ENCODE measurements at regions not wholly inside any gene's neighbourhood (a gene's known extent, or its start where the extent isn't known, plus 50 kb on each side); places are given as distances from the start of the nearest gene placed in this dataset.
"Not testable (repeated sequence)": the region's sequence is repeated elsewhere in the genome, so short reads cannot be mapped to it uniquely, and the experiment has no call there.

DNA sequence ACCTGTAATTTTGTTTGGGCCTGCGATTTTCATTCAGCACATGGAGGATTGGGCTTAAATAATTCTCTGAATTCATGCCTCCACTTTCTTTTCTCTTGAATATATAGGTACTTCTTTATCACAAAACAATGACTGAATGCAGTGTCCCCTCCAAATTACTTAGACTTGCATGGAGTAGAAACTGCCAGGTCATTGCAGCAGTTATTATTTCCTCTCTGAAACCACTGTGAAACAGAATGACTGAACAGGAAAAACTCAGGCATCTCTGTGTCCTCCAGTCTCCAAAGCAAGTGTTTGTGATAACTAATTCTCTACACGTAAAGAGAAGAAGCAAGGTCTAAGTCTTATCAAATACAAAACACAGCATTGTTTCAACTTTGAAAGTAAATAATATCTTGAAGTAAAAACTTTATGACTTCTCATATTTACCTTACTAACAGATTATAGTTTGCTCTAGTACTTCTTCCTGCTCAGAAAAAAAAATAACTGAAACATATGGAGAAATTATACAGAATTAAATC lies 144.5 kb upstream of the DIAPH2 start:
- DNase-seq = peak; percentile 1

DNA sequence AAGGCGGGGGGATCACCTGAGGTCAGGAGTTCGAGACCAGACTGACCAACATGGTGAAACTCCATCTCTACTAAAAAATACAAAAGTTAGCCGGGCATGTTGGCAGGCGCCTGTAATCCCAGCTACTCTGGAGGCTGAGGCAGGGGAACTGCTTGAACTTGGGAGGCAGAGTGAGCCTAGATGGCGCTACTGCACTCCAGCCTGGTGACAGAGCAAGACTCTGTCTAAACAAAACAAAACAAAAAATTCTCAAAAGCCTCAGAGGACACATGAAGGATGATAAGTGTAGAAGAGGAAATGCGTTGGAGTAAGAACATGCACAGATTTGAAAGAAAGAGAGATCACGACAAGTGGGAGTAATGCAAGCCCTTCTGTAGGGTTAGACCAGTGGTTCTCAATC lies 138.4 kb upstream of the DIAPH2 start:
- peak; percentile 0 for DNase-seq

DNA sequence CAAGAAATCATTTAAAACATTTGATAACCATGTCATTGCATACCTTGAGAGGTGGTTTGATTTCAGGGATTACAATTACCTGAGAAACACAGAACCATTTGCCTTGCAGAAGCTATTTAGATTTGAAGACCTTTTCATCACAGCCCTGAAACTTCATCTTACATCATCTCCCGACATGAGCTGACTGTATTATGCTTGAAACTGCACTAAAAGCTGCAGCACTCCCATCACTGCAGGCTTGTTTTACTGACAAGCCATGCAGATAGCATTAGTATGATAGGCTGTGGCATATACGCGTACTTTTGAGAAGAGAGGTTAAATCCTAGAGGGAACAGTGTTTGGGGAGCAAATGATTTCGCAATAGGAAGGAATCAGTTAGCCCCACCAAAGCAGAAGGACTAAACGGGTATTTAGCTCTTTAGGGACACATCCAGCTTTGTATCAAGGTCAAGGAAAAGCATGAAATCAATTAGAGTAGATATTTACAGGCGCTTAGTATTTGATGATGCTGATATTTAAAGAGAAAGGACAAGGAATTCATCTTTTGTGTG lies 133.2 kb upstream of the DIAPH2 start:
- DNase-seq = no peak

DNA sequence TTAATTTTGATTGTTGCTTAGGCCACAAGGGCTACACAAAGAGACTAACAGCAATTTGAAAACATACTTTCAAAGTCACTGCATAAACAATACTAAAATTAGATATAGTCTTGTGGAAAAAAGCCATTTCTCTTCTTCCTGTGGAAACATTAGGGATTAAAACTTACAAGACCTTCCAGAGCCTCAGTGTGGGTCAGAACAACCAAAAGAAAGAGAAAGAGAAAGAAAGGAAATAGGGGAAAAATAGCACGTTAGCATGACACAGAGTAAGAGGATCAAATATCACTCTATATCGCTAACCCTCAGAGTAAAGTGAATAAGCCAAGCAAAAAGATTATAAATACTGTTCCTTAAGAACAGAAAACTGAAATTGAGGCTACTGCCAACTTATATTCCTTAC lies 127.8 kb upstream of the DIAPH2 start:
- DNase-seq = no peak

DNA sequence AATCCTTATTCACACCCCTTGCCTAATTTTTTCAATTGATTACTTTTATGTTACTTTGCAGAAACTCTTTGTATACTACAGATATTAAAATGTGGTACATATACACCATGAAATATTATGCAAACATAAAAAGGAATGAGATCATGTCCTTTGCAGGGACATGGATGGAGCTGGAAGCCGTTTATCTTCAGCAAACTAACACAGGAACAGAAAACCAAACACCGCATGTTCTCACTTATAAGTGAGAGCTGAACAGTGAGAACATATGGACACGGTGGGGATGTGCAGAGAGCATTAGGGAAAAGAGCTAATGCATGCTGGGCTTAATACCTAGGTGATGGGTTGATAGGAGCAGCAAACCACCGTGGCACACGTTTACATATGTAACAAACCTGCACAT lies 123.5 kb upstream of the DIAPH2 start:
- DNase-seq = not testable (repeated sequence)

GRCh38 chrX:96563646-96564045 lies 121.0 kb upstream of the DIAPH2 start:
- DNase-seq = no peak

DNA sequence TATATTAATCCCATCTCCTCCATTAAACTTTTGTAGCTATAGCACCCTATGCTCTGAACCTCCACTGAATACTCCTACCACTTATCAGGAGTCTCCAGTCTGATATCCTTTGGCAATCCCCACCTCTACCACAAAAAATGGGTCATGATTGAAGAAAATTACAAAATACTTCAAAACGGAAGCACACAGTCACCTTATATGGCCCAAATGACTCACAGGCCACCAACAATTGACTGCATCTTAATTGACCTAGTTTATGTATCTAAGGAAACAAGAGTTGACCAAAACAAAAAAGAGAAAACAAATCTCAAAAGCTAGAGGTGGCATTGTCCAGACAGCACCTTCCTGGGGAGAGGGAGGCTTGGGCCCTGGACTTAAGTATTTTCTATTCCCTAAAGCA lies 120.0 kb upstream of the DIAPH2 start:
- peak; percentile 43 for DNase-seq

DNA sequence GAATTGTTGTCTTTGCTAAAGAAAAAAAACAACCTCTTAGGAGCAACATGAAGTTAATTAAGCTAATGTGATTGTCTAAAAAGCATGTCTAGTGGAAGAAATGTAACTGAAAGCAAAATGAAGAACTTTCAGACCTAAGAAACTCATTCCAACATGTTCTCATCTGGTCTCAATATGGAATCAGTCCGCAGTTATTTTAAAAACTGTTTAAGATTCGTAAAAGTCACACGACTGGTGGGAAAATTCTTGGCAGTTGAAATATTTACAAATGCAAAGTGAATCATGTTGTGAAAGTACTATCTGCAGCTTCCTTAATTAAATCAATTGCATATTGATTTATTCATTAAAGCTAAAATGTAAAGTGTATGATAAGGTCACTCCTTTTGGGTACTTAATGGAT lies 117.8 kb upstream of the DIAPH2 start:
- no peak for DNase-seq

DNA sequence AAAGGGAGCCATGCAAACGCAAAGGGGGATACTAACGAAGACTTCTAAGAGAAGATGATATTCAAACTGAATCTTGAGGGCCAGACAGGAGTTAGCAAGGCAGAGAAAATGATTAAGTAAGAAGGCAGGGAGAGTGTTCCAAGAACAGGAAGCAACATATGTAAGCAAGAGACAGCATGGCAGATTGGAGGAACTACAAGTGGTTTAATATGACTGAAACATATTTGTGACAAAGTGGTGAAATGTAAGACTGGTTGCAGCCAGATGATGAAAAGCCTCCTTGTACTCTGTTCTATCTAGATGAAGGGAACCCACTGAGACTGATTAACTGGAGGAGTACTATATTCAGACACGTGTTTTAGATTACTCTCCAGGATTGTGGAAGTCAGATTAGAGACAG lies 116.6 kb upstream of the DIAPH2 start:
- no peak for DNase-seq

GRCh38 chrX:96569034-96569433 lies 115.6 kb upstream of the DIAPH2 start:
- no peak for DNase-seq

DNA sequence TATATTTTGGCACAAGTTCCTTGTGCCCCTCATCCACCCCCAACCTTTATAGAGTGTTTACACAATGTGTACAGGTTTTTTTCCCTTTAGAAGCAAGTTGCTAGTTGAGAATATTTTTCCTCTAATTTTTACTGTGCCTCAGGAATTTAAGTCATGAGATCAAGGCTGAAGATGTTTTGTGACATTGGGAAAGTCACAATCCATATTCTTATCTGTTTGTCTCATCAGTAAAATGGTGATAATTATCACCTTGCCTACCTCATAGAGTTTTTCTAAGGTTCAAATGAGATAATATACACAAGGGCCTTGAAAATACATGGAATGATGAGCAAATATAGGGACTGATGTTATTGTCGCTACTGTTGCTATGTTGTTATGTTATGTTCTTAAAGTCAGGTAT lies 109.6 kb upstream of the DIAPH2 start:
- DNase-seq = no peak

DNA sequence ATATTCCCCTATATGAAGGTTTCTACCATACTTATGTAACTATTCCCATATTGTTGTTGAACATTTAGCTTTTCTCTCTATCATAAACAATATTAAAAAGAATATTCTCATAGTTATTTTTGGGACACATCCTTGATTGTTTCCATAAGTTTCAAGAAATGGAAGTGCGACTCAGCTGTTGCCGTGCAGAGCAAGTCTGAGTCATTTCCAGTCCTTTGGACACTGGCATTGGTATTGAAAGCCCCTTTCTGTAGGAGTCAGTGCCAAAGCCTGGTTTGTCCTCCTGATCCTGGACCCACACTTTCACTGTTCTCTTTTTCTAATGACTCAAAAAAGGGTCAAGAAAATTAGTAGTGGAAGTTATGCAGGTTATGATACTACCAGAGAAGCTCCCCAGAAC lies 108.3 kb upstream of the DIAPH2 start:
- DNase-seq = peak; percentile 72

DNA sequence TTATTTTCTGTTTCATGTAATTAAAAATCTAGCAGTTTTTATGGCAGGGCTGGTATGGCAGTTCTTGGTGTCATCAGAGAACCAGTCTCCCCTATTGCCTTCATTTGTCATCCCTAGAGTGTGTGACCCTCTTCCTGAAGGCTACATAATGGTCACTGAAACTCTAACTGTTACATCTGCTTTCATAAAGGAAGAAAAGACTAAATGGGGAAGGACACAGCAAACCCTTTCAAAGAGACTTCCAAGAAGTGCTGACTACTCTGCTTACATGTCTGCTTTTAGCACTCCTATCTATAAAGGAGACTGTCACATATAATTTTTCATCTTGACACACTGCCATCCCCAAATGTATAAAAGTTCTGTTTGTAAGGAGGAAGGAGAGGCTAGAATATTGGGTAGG lies 105.9 kb upstream of the DIAPH2 start:
- no peak for DNase-seq

DNA sequence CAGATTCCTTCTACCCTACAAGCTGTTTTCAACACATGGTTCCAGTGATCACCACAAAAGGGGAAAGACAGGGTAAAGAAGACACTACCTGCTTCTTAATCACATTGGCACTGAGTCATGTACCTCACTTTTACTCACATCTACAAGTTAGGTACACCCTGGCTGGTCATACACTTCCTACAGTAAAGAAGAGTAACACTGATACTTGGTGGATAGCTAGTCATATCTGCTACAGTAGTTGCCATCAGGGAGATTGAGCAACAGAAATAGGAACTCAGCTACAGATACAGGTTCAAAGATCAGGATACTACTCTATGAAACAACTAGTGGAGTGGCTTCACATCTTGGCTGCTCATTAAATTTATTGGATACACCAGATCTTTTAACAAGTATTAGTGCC lies 105.4 kb upstream of the DIAPH2 start:
- DNase-seq = no peak

- no peak for DNase-seq
Measured at GRCh38 chrX:96590403-96590802, 94.2 kb upstream of the DIAPH2 start.

- no peak for DNase-seq
Measured at GRCh38 chrX:96591421-96591820, 93.2 kb upstream of the DIAPH2 start.

- not testable (repeated sequence) for DNase-seq
Measured at GRCh38 chrX:96597847-96598246, 86.8 kb upstream of the DIAPH2 start.

DNA sequence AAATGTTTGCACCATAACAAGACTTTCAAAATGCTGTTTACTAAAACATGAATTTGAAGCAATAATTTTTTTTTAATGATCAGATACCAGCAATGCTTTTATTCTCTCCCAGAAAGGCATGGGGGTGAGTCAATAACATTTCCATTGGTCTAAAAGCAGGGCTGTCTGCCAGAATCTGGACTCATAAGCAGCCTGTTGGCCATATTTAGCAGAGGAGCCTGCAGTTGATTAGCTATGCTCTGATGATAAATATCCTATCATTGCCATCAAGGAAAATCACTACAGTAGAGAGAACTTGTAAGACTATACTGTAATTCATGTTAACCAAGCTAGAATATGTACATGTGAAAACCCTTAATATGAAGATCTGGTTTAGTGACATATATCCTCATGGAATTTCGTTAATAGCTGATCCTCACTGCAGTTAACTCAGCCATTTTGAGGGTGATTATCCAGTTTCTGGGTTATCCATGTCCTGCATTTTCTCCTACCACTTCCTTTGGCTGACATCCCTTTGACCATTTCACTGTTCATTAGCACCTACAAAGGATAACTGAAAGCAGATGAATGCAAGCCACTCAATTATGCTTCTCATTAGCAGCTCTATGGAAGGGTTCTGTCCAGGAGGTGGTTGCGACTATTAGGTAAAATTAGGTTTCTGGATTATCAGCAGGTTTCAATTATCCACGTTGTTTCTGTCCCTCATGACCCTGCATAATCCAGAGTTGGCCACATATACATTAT lies 72.9 kb upstream of the DIAPH2 start:
- DNase-seq = peak; percentile 10

DNA sequence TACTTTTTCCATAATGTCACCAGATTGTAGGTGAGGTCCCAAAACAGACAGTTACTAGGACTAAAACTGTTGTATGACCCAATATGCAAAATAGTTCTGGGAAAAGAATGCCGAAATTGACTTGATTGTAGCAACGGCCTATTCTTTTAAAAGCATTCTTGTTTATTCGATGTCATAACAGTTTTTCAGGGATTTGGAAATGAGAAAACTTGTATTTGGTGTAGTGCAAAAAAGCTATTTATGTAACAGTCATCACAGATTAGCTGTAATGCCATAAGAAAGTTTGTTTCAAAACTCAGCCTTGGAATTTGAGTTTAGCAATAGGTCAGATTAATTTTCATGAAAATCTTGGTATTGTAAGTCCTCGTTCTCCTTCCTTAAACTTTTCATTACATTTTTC lies 69.2 kb upstream of the DIAPH2 start:
- no peak for DNase-seq

GRCh38 chrX:96619588-96619987 lies 65.1 kb upstream of the DIAPH2 start:
- no peak for DNase-seq

- no peak for DNase-seq
Measured at GRCh38 chrX:96621811-96622210, 62.8 kb upstream of the DIAPH2 start.

Measured in dermis blood vessel endothelial cell (primary cell).